Heart right ventricle (tissue), 16 donors: ENCODE measurements at regions not wholly inside any gene's neighbourhood (a gene's known extent, or its start where the extent isn't known, plus 50 kb on each side); places are given as distances from the start of the nearest gene placed in this dataset.

ENCODE experiments used
- ATAC-seq, 8 donors: fragments of 200-7000 bp; cut with Tn5 transposase; one replicate each; pipeline ENCODE4 v1.9.1; 2020; ENCODE audit warnings: mild to moderate bottlenecking in 8 of 8, moderate library complexity in 8 of 8, moderate number of reproducible peaks in 1 of 8
- DNase-seq, 2 donors: peaks; one replicate each; pipeline ENCODE4 v3.0.0-alpha.2; 2020
- H3K27ac ChIP-seq, 10 donors: fragments of 200-600 bp; sonication (generic) in 2 of 10; one replicate each; pipeline versions ENCODE4 v1.5.0 to v1.8.0; 2020 to 2022; ENCODE audit warnings: mild to moderate bottlenecking in 3 of 10
- H3K27me3 ChIP-seq, 7 donors: fragments of 200-600 bp; one replicate each; pipeline ENCODE4 v1.8.0; 2021 to 2022; ENCODE audit warnings: mild to moderate bottlenecking in 2 of 7
- H3K36me3 ChIP-seq, 9 donors: fragments of 200-600 bp; sonication (generic) in 1 of 9; one replicate each; pipeline versions ENCODE4 v1.5.0 to v1.8.0; 2020 to 2022; ENCODE audit warnings: mild to moderate bottlenecking in 2 of 9
- H3K4me1 ChIP-seq, 9 donors: fragments of 200-600 bp; sonication (generic) in 1 of 9; one replicate each; pipeline versions ENCODE4 v1.5.0 to v1.8.0; 2020 to 2022; ENCODE audit warnings: mild to moderate bottlenecking in 4 of 9
- H3K4me3 ChIP-seq, 10 donors: fragments of 200-600 bp; sonication (generic) in 2 of 10; one replicate each; pipeline versions ENCODE4 v1.5.0 to v1.8.0; 2020 to 2022; ENCODE audit warnings: mild to moderate bottlenecking in 7 of 10, moderate library complexity in 2 of 10
- H3K9me3 ChIP-seq, 11 donors: fragments of 200-600 bp in 10 of 11; sonication (generic) in 2 of 11; one replicate each; pipeline versions ENCODE4 v1.5.0 to v1.8.0; 2013 to 2022; ENCODE audit warnings: mild to moderate bottlenecking in 2 of 11, control low read depth in 1 of 11, moderate library complexity in 1 of 11
- CTCF ChIP-seq, 9 donors: fragments of 200-600 bp; sonication (generic) in 2 of 9; IDR thresholded peaks; one replicate each; pipeline versions ENCODE4 v1.5.0 to v1.8.0; 2021 to 2022; ENCODE audit warnings: antibody characterized with exemption in 9 of 9, mild to moderate bottlenecking in 5 of 9, moderate library complexity in 1 of 9
- WGBS, 2 donors: extraction: QIAGEN DNeasy Blood & Tissue Kit; methylation state at CpG; one replicate each; pipeline ENCODE4 v1.1.7; 2013; ENCODE audit warnings: inconsistent platforms in 1 of 2; 5-methylcytosine and 5-hydroxymethylcytosine counted together
- intact Hi-C, 10 donors: fragments of 100-400 bp; cut with DNase I; formaldehyde crosslinking; loops; one replicate each; pipeline versions ENCODE4 v1.11.1 to v1.14.2; 2022
- donor health status: Arrhythmogenic right ventricular cardiomyopathy.
- donor health status: ischemic (EF 13 %, LVEDD 7.1; RV severe dilation, severe dysfunction).
- donor health status: healthy with polysubstance abuse.
- donor health status: DM: no; HTN: yes; CAD: no.
- donor health status: DM: no; HTN: no; CAD: no.
- donor health status: ischemic (EF 25% LVEDD 6.9; RV normal size, moderate dysfunction).
- donor health status: ischemic (EF 25% LVEDD 5.7; RV mildly dilated, moderate dysfunction).
- donor health status: healthy.
- donor health status: DM: yes; HTN: yes; CAD: no.
- donor health status: Ischemic cardiomyopathy.
- donor health status: ischemic (EF 35%, LVEDD 5.7; RV mildly dilated, moderate dysfunction).
- donor health status: nonischemic (EF 11% LVEDD 7.7; RV severe dilation, severe dysfunction).
- donor health status: DM: yes; HTN: yes; CAD: no.
- donor health status: PGD.
- donor health status: ischemic (EF 29% LVEDD 5.4; RV normal size, mild dysfunction).
- donor health status: nonischemic (EF 23%, LVEDD 6.1; RV moderate dilation, normal function).

DNA sequence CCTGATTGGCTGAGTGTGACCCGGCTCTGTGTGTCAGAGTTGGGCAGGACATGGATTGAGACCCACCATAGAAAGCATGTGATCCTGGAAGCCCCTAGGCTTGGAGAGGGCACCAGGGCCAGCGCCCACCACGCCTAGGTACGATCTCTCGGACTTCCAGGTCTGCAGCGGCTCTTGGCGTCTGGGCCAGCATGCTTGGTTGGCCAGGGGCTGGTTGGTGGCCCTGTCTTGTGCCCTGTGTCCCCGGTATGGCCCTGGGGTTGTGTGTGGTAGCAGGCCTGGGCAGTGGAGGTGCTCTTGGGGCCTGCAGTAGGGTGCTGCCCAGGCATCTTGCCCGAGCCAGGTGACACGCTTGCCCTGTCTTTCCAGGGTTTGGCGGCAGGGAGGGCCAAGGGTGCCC is 210.6 kb downstream of the UBE3A start:
- Histone ChIP-seq H3K27me3 (no peaks in the 10 kb centered on the region), H3K4me3 (no peak overlapping the region), H3K9me3 (peaks cover 0 to 88% (median 0%) of the 10 kb centered on the region in 11 donors), H3K4me1 (no peaks in the 10 kb centered on the region), H3K36me3 (no peaks in the 10 kb centered on the region), H3K27ac (no peak overlapping the region)
- DNase-seq (no peak), ATAC-seq (no peak)
- WGBS, 2 donors = 90% methylated on average over 11 of the region's 11 CpGs
- intact Hi-C loops = no loop called here
- TF ChIP-seq CTCF (IDR thresholded peaks at IDR 0.05) = no peak

DNA sequence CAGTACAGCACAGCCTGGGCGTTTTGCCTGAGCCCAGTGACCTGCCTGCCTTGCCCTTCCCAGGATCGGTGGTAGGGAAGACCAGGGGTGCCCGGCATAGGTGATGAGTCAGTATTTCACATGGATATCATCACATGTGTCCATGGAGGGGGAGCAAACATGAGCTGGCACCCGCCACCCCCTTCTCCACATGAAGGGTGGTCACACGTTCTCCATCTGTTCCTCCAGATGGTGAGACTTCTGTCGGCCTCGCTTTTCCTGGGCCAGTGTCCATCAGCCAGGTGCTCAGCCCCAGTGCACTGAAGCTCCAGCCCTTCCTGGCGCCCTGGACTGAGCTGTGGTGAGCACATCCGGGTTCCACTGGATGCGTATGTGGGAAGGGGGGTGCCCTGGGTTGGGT is 208.4 kb downstream of the UBE3A start:
- Histone ChIP-seq H3K27me3 (no peaks in the 10 kb centered on the region), H3K27ac (no peak overlapping the region), H3K4me1 (no peaks in the 10 kb centered on the region), H3K9me3 (peaks cover 0 to 88% (median 0%) of the 10 kb centered on the region in 11 donors), H3K36me3 (no peaks in the 10 kb centered on the region), H3K4me3 (no peak overlapping the region)
- ATAC-seq (no peak), DNase-seq (no peak)
- no peak for TF ChIP-seq CTCF (IDR thresholded peaks at IDR 0.05)
- intact Hi-C loops = no loop called here
- whole genome bisulfite sequencing, 2 donors = 77 to 81% methylated on average over 10 of the region's 10 CpGs

GRCh38 chr15:25233766-25234350 is 205.0 kb downstream of the UBE3A start:
- WGBS, 2 donors = 73 to 75% methylated on average over 7 of the region's 7 CpGs
- intact Hi-C loops = no loop called here
- no peak for DNase-seq

GRCh38 chr15:25234831-25235230 is 204.0 kb downstream of the UBE3A start:
- Histone ChIP-seq H3K27me3 (no peaks in the 10 kb centered on the region), H3K4me1 (no peaks in the 10 kb centered on the region), H3K36me3 (no peaks in the 10 kb centered on the region), H3K4me3 (no peak overlapping the region), H3K27ac (no peak overlapping the region), H3K9me3 (peaks cover 0 to 89% (median 0%) of the 10 kb centered on the region in 11 donors)
- no peak for DNase-seq
- no peak for ATAC-seq
- intact Hi-C loops = no loop called here
- TF ChIP-seq CTCF (IDR thresholded peaks at IDR 0.05) = no peak
- 69 to 80% methylated on average over 9 of the region's 9 CpGs for WGBS, 2 donors

More at GRCh38 chr15:25233766-25234350, 205.0 kb downstream of the UBE3A start:
- no peak overlapping the region for H3K4me3 ChIP-seq
- H3K27me3 ChIP-seq = no peaks in the 10 kb centered on the region
- no peaks in the 10 kb centered on the region for H3K4me1 ChIP-seq
- TF ChIP-seq CTCF (IDR thresholded peaks at IDR 0.05) = no peak
- H3K9me3 ChIP-seq = peaks cover 0 to 91% (median 0%) of the 10 kb centered on the region in 11 donors
- ATAC-seq = no peak
- H3K27ac ChIP-seq = no peak overlapping the region
- no peaks in the 10 kb centered on the region for H3K36me3 ChIP-seq
